NCI-H2196 treated with DMSO at 0.1 percent for 48 hours (cell line): ENCODE measurements at regions not wholly inside any gene's neighbourhood (a gene's known extent, or its start where the extent isn't known, plus 50 kb on each side); places are given as distances from the start of the nearest gene placed in this dataset.
A peak's percentile ranks its signal among the peaks of the same experiment; 100 is the strongest.
"Not testable (repeated sequence)": the region's sequence is repeated elsewhere in the genome, so short reads cannot be mapped to it uniquely, and the experiment has no call there.

Experiments used
- DNase-seq: peaks from one replicate; lab custom pipeline; 2025; ENCODE audit not compliant: unreplicated experiment; lab: John Stamatoyannopoulos, UW

DNA sequence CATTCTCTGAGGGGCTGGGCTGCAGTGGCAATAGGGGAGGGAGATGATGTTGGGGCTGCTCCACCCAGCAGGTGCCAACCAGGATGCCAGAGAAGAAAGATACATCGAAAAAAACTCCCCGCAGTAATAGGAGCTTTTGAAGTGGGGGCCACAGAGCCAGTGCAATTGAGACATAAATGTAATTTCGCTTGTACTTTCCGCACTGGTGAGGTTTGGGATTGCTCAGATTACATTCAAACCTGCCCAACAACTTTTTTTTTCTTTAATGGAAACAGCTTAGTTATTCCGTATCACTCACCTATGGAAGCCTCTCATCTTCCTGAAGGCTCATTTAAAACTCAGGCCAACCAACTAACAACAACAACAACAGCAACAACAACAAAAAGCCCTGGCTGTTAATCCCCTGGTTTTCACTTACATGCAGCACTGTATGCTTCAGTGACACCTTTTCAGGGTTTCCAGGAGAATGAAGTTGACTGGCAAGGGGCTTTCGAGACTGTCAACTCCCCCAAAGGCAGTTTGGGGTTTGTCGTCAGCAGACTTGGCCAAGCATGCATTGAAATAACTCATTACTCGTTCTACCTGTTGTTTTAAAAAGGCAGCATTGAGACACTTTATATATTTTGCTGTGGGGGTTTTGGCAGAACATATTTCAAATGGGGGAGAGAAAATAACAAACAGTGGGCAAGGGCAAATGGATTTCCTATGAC, 163.8 kb downstream of the EBLN2 start:
- DNase-seq = no peak

- DNase-seq = no peak
Measured at GRCh38 chr3:73225991-73226390, 164.5 kb downstream of the EBLN2 start.

DNA sequence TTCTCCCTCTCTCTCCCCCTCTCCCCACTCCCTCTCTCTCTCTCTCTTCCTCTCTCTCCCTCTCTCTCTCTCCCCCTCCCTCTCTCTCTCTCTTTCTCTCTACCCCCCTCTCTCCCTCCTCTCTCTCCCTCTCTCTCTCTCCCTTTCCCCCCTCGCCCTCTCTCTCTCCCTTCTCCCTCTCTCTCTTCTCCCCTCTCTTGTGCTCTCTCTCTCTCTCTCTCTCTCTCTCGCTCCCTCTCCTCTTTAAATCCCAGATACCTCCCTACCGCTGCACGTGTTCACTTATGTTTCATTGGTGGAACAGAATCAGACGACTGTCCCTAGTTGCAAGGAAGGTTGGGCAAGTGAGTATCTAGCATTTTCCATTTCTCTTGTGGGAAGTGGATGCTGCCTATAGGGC, 166.5 kb downstream of the EBLN2 start:
- DNase-seq = no peak

GRCh38 chr3:73228437-73228836, 167.0 kb downstream of the EBLN2 start:
- no peak for DNase-seq

GRCh38 chr3:73228959-73229358, 167.5 kb downstream of the EBLN2 start:
- no peak for DNase-seq

DNA sequence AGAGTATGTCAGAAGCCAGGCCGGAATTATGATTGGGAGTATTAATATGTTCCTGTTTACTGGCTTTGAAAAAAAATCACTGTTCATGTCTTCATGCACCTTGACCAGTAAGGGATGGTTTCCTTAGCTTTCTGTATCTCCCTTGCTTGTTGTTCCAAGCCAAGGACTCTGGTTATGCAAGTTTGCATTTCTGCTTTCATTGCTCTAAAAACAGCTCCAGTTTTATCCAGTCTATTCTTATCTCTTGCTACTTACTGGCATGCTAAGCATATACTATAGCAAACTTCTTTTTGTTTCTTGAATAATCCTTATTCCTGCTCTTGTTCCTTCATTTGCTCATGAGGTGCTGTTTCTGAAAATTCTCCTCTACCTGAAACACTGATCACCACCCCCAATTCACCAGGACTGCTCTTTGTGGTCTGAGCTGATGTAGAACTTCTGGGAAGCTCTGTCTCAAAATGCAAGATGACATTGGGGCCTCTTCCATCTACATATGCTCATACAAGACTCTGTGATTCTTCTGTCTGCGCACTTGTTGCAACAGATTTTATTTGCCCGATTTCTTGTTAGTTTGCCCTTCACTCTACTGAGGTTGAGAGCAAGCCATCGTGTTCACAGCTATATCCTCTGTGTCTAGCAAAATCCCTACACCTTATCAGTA, 173.0 kb downstream of the EBLN2 start:
- DNase-seq = no peak

GRCh38 chr3:73235768-73236167, 174.3 kb downstream of the EBLN2 start:
- no peak for DNase-seq

- DNase-seq = no peak
Measured at GRCh38 chr3:73236867-73237266, 175.4 kb downstream of the EBLN2 start.

GRCh38 chr3:73243740-73244139, 182.3 kb downstream of the EBLN2 start:
- no peak for DNase-seq

GRCh38 chr3:73245459-73245858, 184.0 kb downstream of the EBLN2 start:
- no peak for DNase-seq

DNA sequence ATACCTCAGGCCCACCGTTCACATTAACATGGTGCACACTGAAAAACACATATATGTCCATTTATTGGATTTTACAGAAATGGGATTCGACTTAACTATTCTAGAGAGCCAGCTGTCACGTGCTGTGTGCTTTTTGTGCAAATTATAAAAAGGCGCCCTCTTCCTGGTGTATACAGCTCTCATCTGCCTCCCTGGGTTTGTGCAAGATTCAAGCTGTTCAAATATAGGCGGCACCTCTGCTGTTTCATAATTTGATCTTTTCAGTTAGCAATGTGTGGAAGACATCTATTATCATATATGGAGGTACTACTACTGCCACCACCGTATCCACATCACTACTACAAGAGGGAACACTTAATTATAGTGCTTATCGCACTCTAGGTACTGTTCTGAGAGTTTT, 187.6 kb downstream of the EBLN2 start:
- no peak for DNase-seq

GRCh38 chr3:73254062-73254461, 192.6 kb downstream of the EBLN2 start:
- no peak for DNase-seq

- DNase-seq = peak; percentile 55
Measured at GRCh38 chr3:73255609-73256029, 194.2 kb downstream of the EBLN2 start.

GRCh38 chr3:73257186-73257585, 195.7 kb downstream of the EBLN2 start:
- DNase-seq = no peak

- DNase-seq = no peak
Measured at GRCh38 chr3:73258057-73258456, 196.6 kb downstream of the EBLN2 start.

DNA sequence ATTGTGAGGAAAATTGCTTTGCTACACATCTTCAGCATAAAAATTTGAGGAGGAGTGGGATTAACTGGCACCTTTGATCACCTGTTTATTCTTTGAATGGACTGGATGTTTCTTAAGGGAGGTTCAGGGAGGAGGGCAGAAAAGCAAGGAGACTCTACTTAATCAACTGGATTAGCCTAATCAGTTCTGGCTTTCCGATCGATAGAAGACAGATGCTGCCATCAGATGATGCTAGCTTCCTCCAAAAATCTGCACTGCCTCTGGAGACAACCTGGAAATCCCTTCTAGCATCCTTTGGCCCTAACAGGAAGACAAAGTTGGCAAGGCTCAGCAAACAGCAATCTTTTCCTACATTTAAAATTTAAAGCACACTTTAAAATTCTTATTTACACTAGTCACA, 197.8 kb downstream of the EBLN2 start:
- DNase-seq = no peak

GRCh38 chr3:73259856-73260255, 198.4 kb downstream of the EBLN2 start:
- DNase-seq = no peak

- not testable (repeated sequence) for DNase-seq
Measured at GRCh38 chr3:73266558-73266957, 205.1 kb downstream of the EBLN2 start.

- not testable (repeated sequence) for DNase-seq
Measured at GRCh38 chr3:73269126-73269525, 207.7 kb downstream of the EBLN2 start.

DNA sequence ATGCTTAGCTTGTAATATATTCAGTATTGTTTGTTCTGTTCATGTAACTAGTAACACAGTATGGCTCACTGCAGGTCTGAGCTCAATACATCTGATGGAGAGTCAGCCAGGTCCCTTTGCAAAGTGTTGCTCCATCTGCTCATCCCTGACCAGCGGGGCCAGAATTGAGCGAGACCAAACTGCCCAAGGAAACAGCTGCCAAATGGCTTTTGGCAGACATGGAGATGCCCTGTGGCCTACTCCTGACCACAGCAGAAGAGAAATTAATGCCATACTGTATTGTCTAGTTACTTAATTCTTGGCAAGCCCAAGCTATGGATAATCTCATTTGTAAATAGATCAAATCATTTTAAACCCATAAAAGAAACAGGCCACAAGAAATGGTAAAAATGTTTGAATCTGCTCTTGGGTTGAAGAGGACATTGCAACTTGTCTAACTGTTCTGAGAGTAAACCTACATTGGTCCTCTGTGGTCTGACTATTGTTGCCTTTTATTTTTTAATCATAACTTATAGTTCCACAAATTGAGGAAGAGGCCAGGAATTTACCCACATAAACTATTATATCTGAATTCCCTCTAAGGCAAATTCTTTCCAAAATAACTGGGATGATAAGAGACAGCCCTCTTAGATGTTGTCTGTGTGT, 209.5 kb downstream of the EBLN2 start:
- DNase-seq = peak; percentile 83

- no peak for DNase-seq
Measured at GRCh38 chr3:73273341-73273740, 211.9 kb downstream of the EBLN2 start.

DNA sequence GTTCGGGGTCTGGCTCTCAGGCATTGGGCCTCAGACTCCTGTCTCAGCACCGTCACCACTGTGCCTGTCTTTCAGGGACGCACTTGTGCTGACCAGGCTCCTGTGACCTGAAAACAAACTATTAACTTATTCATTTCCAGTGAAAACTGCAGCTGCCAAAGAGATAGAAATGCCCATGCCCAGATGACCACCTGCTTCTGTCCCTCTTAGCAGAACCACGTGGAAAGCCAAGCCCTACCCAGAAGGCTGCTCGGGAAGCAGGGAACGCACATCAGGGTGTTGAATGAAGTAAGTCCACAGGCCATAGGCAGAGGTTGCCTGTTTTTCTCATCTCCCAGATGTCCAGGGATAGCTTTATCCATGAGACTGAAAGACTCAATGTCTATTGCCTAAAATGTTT, 219.3 kb downstream of the EBLN2 start:
- no peak for DNase-seq
